COLO829 (cell line): ENCODE measurements at regions not wholly inside any gene's neighbourhood (a gene's known extent, or its start where the extent isn't known, plus 50 kb on each side); places are given as distances from the start of the nearest gene placed in this dataset.
A peak's percentile ranks its signal among the peaks of the same experiment; 100 is the strongest.
"Not testable (repeated sequence)": the region's sequence is repeated elsewhere in the genome, so short reads cannot be mapped to it uniquely, and the experiment has no call there.

Experiments used
- DNase-seq: peaks from one replicate; pipeline ENCODE4 v3.0.0; 2012; ENCODE audit warnings: low spot score

GRCh38 chr14:106766551-106767277 is 1240.3 kb downstream of the TMEM121 start:
- DNase-seq, result not testable (repeated sequence)

DNA sequence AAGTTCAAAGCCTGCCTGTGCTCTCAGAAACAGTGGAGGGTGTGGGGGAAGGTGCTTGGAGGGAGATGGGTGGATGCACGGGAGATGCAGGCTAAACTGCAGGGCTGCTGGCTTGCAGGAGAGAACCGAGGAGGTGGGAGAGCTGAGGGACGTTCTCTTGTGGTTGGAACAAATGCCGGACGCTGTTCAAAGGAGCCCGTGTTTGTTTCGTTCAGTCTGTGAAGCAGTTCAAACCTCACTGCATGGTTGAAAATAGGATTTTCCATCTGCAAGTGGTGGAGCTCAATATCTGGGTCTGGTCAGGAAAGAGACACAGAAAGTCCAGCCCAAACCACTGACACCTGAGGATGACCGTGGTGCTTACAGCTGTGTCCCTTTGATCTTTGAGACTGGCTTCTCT is 1241.8 kb downstream of the TMEM121 start:
- DNase-seq, result not testable (repeated sequence)

DNA sequence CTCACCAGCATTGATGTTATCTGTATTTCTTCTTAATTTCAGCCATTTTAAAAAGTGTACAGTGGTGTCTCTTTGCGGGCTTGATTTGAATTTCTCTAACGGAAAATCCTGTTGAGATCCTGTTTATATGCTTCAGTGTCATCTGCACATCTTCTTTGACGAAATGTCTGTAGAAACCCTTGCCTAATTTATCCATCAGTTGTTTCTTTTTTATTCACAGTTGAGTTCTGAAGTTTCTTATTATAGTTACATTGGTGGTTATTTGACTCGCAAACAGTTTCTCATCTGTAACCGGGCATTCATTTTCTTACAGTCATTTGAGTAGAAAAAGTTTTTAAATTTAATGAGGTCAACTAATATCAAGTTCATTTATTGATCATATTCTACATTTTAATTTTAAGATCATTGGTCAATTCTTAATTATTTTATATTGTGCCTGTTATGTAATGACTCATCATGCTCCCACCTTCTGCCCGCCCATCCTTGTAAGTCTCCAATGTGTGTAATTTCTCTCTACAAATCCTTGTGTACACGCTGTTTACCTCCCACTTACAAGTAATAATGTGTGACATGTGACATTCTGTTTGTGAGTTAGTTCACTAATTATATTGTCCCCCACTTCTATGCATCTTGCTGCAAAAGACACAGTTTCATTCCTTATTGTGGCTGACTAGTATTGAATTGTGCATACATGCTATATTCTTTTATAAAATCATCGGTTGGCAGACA is 1242.8 kb downstream of the TMEM121 start:
- not testable (repeated sequence) for DNase-seq

GRCh38 chr14:106770158-106770672 is 1243.8 kb downstream of the TMEM121 start:
- not testable (repeated sequence) for DNase-seq

DNA sequence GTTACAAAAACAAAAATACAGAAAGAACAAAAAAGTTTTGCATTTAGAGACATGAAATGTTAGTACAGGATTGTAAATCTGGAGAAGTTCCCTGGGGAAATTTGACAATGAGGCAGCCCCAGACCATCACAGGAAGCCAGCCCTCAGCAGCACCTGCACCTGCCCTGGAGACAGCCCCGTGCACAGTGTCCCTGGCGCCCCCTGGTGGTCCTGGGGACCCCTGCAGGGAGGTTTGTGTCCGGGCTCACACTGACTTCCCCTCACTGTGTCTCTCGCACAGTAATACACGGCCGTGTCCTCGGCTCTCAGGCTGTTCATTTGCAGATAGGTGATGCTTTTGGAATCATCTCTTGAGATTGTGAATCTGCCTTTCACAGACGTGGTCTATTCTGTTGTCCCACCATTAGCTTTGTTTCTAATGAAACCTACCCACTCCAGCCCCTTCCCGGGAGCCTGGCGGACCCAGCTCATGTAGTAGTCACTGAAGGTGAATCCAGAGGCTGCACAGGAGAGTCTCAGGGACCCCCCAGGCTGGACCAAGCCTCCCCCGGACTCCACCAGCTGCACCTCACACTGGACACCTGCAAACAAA is 1248.6 kb downstream of the TMEM121 start:
- not testable (repeated sequence) for DNase-seq

GRCh38 chr14:106776395-106776983 is 1250.1 kb downstream of the TMEM121 start:
- DNase-seq, result no peak

- DNase-seq, result no peak
Observed at GRCh38 chr14:106778986-106779385, 1252.6 kb downstream of the TMEM121 start.

- DNase-seq, result no peak
Observed at GRCh38 chr14:106786697-106787096, 1260.3 kb downstream of the TMEM121 start.

GRCh38 chr14:106787626-106788025 is 1261.2 kb downstream of the TMEM121 start:
- no peak for DNase-seq

GRCh38 chr14:106788534-106788933 is 1262.2 kb downstream of the TMEM121 start:
- DNase-seq, result no peak

DNA sequence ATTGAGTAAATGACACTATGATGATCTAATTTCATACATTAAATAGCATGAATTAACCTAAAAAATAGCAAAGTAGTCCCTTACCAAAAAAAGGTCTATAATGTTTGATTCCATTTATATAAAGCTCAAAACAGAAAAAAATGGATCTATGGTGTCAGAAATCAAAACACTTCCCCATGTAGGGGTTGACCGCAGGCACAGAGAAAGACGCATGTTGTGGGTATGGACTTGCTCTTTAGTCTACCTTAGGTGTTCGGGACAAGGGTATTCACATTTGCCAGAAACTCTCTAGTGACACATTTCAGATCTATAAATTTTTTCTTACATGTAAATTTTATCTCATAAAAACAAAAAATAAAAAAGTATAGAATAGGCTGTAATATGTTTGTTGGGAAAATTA is 1262.9 kb downstream of the TMEM121 start:
- no peak for DNase-seq

DNA sequence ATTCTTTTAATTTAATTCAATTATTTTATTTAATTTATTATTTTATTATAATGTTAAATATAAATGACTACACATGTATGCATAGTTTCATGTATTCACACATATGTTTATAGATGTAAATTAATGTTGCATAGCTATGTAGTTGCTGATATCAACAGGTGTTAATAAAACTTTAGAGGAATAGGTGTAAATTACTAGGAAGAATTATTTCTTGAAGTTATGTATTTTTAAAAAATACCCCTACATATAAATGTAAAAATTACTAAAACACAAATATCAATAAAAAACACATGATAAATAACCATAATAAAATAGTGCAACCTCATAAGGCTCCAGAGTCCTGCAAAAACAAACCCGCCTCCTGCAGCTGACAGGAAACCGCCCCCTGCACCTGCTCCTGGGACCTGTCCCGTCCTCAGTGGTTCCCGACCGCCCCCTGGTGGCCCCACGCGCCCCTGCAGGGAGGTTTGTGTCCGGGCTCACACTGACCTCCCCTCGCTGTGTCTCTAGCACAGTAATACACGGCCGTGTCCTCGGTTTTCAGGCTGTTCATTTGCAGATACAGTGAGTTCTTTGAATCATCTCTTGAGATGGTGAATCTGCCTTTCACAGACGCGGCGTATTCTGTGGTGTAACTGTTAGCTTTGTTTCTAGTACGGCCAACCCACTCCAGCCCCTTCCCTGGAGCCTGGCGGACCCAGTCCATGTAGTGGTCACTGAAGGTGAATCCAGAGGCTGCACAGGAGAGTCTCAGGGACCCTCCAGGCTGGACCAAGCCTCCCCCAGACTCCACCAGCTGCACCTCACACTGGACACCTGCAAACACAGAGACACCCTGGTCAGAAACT is 1264.0 kb downstream of the TMEM121 start:
- peak; percentile 4 for DNase-seq

DNA sequence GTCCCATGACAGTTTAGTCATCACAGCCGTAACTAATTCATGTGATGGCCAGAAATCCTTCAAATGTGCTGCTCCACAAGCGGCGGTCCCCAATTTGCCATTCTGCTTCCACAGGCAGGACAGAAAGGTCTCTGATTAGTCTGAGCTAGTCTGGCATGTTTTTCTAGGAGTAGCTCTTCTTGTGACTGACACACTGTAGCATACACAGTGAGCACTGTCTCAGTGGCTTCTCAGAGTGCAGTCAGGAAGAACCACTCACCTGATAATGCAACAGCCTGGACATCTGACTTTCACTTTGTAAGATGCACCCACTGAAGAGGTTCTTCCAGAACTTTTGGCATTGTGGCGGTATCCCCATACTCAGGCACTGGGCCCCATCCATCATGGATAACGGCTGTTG is 1266.2 kb downstream of the TMEM121 start:
- DNase-seq, result no peak

DNA sequence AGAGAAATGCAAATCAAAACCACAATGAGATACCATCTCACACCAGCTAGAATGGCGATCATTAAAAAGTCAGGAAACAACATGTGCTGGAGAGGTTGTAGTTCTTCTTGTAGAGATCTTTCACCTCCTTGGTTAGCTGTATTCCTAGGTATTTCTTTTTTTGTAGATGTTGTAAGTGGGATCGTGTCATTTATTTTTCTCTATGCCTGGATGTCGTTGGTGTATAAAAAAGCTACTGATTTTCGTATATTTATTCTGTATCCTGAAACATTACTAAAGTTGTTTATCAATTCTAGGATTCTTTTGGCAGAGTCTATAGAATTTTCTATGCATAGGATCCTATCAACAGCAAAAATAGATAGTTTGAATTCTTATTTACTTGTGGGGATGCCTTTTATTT is 1271.8 kb downstream of the TMEM121 start:
- not testable (repeated sequence) for DNase-seq

DNA sequence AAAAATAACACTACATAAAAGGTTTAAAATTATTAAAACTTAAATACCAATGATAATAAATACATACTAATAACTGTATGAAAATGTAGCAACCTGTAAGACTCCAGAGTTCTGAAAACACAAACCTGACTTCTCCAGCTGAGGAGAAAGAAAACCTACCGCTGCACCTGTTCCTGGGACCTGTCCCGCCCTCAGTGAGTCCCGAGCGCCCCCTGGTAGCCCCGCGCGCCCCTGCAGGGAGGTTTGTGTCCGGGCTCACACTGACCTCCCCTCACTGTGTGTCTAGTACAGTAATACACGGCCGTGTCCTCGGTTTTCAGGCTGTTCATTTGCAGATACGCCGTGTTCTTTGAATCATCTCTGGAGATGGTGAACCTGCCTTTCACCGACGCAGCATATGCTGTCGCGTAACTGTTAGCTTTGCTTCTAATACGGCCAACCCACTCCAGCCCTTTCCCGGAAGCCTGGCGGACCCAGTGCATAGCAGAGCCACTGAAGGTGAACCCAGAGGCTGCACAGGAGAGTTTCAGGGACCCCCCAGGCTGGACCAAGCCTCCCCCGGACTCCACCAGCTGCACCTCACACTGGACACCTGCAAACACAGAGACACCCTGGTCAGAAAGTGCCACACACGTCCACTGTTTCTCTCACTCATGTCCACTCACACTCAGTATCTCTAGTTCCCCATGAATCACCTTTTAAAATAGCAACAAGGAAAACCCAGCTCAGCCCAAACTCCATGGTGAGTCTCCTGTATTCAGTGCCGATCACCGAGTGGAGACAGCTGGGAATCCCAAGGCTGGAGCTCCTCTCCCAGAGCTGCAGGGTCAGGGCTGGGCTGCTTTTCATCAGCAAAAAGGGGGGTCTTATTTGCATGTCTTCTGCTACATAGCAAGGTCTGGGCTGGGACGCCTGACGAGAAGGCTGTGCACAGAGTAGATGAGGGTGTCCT is 1276.3 kb downstream of the TMEM121 start:
- no peak for DNase-seq

- DNase-seq, result no peak
Observed at GRCh38 chr14:106803379-106803778, 1277.0 kb downstream of the TMEM121 start.

- DNase-seq, result no peak
Observed at GRCh38 chr14:106807493-106807892, 1281.1 kb downstream of the TMEM121 start.

DNA sequence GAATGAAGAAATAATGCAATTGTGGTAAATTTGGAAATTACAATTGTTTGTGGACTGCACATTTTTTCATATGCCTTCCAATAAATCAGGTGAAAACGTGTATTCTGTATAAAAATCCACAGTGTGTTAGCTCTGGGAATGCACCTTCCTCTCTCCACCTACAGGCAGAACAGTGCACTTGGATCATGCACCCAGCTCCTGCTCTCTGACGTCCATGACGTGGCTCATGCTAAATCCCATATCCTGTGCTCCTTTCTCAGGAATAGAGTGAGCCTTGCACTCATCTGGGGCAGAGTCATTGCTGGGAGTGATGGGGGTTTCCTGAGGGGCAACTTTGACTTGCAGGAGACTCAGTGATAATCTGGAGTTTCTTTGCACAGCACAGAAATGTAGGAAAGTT is 1282.1 kb downstream of the TMEM121 start:
- DNase-seq, result no peak

DNA sequence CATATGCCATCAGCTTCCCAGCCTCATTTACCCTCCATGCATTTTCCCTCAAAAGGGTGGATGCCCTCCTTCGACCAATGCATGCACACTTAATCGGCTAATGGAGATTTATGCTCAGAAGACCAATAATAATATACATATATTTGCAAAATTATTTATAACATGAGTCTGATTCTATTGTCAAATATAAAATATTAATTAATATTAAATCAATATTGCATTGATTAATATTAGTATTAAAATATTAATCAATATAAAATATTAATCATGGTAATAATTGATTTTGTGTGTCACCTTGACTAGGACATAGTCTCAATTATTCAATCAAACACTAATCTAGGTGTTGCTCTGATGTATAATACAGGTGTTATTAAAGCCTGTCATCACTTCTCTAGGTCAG is 1282.5 kb downstream of the TMEM121 start:
- no peak for DNase-seq

DNA sequence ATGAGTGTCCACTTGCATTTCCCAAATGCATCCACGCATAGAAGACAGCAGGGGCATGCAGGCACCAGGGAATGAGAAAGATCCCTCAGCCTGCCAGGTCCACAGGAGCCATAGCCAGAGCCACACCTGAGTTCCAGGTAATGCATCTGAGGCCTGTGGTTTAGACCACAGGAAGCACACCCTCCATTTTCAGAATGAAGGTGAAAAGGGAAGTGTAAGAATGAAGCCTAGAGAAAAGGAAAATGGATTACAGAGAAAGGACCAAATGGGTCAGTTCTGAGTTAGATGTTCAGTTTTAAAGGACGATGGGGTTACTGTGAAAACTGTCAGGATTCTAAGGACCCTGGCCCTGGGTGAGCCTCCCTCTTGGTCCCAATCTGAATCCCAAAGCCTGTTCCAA is 1283.2 kb downstream of the TMEM121 start:
- no peak for DNase-seq
